Stimulated activated CD8-positive, alpha-beta memory T cell treated with anti-CD3 and anti-CD28 coated beads, Interleukin-4, amount 100 ng/mL, for 24 hours (primary cell): ENCODE measurements at regions not wholly inside any gene's neighbourhood (a gene's known extent, or its start where the extent isn't known, plus 50 kb on each side); places are given as distances from the start of the nearest gene placed in this dataset.

Source experiments
- DNase-seq: peaks from one replicate; pipeline ENCODE4 v3.0.0-alpha.2; 2020; ENCODE audit warnings: low read depth

GRCh38 chr6:144335311-144335861 lies 50.3 kb downstream of the UTRN start:
- no peak for DNase-seq

GRCh38 chr6:144335914-144336313 lies 50.8 kb downstream of the UTRN start:
- no peak for DNase-seq

GRCh38 chr6:144336900-144337299 lies 51.8 kb downstream of the UTRN start:
- DNase-seq = no peak

GRCh38 chr6:144338474-144338873 lies 53.3 kb downstream of the UTRN start:
- DNase-seq = no peak

- no peak for DNase-seq
These were observed 54.0 kb downstream of the UTRN start for GRCh38 chr6:144338951-144339700.

- no peak for DNase-seq
These were observed 54.8 kb downstream of the UTRN start for GRCh38 chr6:144339859-144340452.

- DNase-seq = no peak
These were observed 55.6 kb downstream of the UTRN start for GRCh38 chr6:144340541-144341371.

GRCh38 chr6:144341831-144342527 lies 56.8 kb downstream of the UTRN start:
- DNase-seq = no peak

GRCh38 chr6:144343701-144344428 lies 58.7 kb downstream of the UTRN start:
- DNase-seq = no peak

- DNase-seq = no peak
These were observed 59.5 kb downstream of the UTRN start for GRCh38 chr6:144344646-144345045.

GRCh38 chr6:144345451-144345850 lies 60.3 kb downstream of the UTRN start:
- no peak for DNase-seq

- no peak for DNase-seq
These were observed 61.7 kb downstream of the UTRN start for GRCh38 chr6:144346719-144347447.

GRCh38 chr6:144347448-144347759 lies 62.3 kb downstream of the UTRN start:
- DNase-seq = no peak

- DNase-seq = no peak
These were observed 62.8 kb downstream of the UTRN start for GRCh38 chr6:144347933-144348332.

- no peak for DNase-seq
These were observed 64.8 kb downstream of the UTRN start for GRCh38 chr6:144349690-144350527.

- no peak for DNase-seq
These were observed 65.4 kb downstream of the UTRN start for GRCh38 chr6:144350528-144350880.

GRCh38 chr6:144351379-144352127 lies 66.4 kb downstream of the UTRN start:
- no peak for DNase-seq

- DNase-seq = no peak
These were observed 67.2 kb downstream of the UTRN start for GRCh38 chr6:144352331-144352730.

- no peak for DNase-seq
These were observed 68.8 kb downstream of the UTRN start for GRCh38 chr6:144353871-144354314.
